Thymus (tissue), 11 donors: ENCODE measurements at regions not wholly inside any gene's neighbourhood (a gene's known extent, or its start where the extent isn't known, plus 50 kb on each side); places are given as distances from the start of the nearest gene placed in this dataset.

Experiments
- DNase-seq, 9 donors: peaks; one replicate each; pipeline ENCODE4 v3.0.0-alpha.2; 2013; ENCODE audit warnings: low spot score in 9 of 9, low read depth in 6 of 9, missing footprints in 1 of 9
- H3K27ac ChIP-seq, 2 donors: one replicate each; pipeline ENCODE4 v1.5.1; 2013; ENCODE audit warnings: control low read depth in 1 of 2, low read depth in 1 of 2, low read length in 1 of 2, mild to moderate bottlenecking in 1 of 2, moderate library complexity in 1 of 2
- H3K27me3 ChIP-seq, 2 donors: one replicate each; pipeline ENCODE4 v1.5.1; 2013; ENCODE audit warnings: low read length in 1 of 2; ENCODE audit not compliant: control insufficient read depth in 2 of 2, insufficient read depth in 1 of 2
- H3K36me3 ChIP-seq, 2 donors: one replicate each; pipeline ENCODE4 v1.5.1; 2013; ENCODE audit warnings: low read length in 1 of 2, mild to moderate bottlenecking in 1 of 2, moderate library complexity in 1 of 2; ENCODE audit not compliant: control insufficient read depth in 2 of 2, insufficient read depth in 2 of 2
- H3K4me1 ChIP-seq, 2 donors: one replicate each; pipeline ENCODE4 v1.5.1; 2013; ENCODE audit warnings: low read length in 2 of 2; ENCODE audit not compliant: control insufficient read depth in 2 of 2, insufficient read depth in 2 of 2
- H3K4me3 ChIP-seq, 2 donors: one replicate each; pipeline ENCODE4 v1.5.1; 2013; ENCODE audit warnings: low read length in 2 of 2, control low read depth in 1 of 2, mild to moderate bottlenecking in 1 of 2
- H3K9me3 ChIP-seq, 2 donors: one replicate each; pipeline ENCODE4 v1.5.1; 2013; ENCODE audit warnings: low read length in 1 of 2, mild to moderate bottlenecking in 1 of 2; ENCODE audit not compliant: control insufficient read depth in 2 of 2, insufficient read depth in 1 of 2
- WGBS: extraction: QIAGEN DNeasy Blood & Tissue Kit; methylation state at CpG from one replicate; pipeline ENCODE4 v1.1.7; 2013; 5-methylcytosine and 5-hydroxymethylcytosine counted together
- donor health status: healthy.

- H3K27me3 ChIP-seq: peaks cover 0 to 4% of the 10 kb centered on the region in 2 donors
- 92% methylated on average over 4 of the region's 4 CpGs for WGBS
- H3K9me3 ChIP-seq: no peaks in the 10 kb centered on the region
- no peak overlapping the region for H3K4me3 ChIP-seq
- no peak for DNase-seq
- H3K4me1 ChIP-seq: no peaks in the 10 kb centered on the region
- no peaks in the 10 kb centered on the region for H3K36me3 ChIP-seq
- H3K27ac ChIP-seq: no peak overlapping the region
These were observed 174.6 kb downstream of the PTCSC3 start for GRCh38 chr14:36001936-36002335.

GRCh38 chr14:35999294-35999693, 173.2 kb downstream of the BRMS1L start:
- WGBS: 93% methylated on average over 5 of the region's 5 CpGs
- no peak overlapping the region for H3K27ac ChIP-seq
- no peaks in the 10 kb centered on the region for H3K4me1 ChIP-seq
- no peaks in the 10 kb centered on the region for H3K9me3 ChIP-seq
- no peak for DNase-seq
- H3K36me3 ChIP-seq: no peaks in the 10 kb centered on the region
- H3K27me3 ChIP-seq: peaks cover 0 to 4% of the 10 kb centered on the region in 2 donors
- H3K4me3 ChIP-seq: no peak overlapping the region

- no peaks in the 10 kb centered on the region for H3K9me3 ChIP-seq
- H3K27ac ChIP-seq: no peak overlapping the region
- 93% methylated on average over 12 of the region's 12 CpGs for WGBS
- no peak for DNase-seq
- H3K4me3 ChIP-seq: no peak overlapping the region
- no peaks in the 10 kb centered on the region for H3K4me1 ChIP-seq
- H3K36me3 ChIP-seq: no peaks in the 10 kb centered on the region
- peaks cover 0 to 4% of the 10 kb centered on the region in 2 donors for H3K27me3 ChIP-seq
These were observed 172.2 kb downstream of the BRMS1L start for GRCh38 chr14:35998303-35998702.

- DNase-seq: no peak
- Histone ChIP-seq H3K27me3 (peaks cover 0 to 4% of the 10 kb centered on the region in 2 donors), H3K27ac (no peak overlapping the region), H3K4me1 (no peaks in the 10 kb centered on the region), H3K36me3 (no peaks in the 10 kb centered on the region), H3K4me3 (no peak overlapping the region), H3K9me3 (no peaks in the 10 kb centered on the region)
- 99% methylated on average over 3 of the region's 3 CpGs for WGBS
These were observed 167.5 kb downstream of the BRMS1L start for GRCh38 chr14:35993684-35993960.

- WGBS: 94% methylated on average over 5 of the region's 5 CpGs
- no peak for DNase-seq
These were observed 166.9 kb downstream of the BRMS1L start for GRCh38 chr14:35992816-35993683.

GRCh38 chr14:35991356-35991755, 165.2 kb downstream of the BRMS1L start:
- Histone ChIP-seq H3K9me3 (no peaks in the 10 kb centered on the region), H3K4me1 (peaks cover 0 to 3% of the 10 kb centered on the region in 2 donors), H3K27ac (no peak overlapping the region), H3K36me3 (no peaks in the 10 kb centered on the region), H3K4me3 (no peak overlapping the region), H3K27me3 (no peaks in the 10 kb centered on the region)
- no peak for DNase-seq

More at GRCh38 chr14:35992816-35993683, 166.9 kb downstream of the BRMS1L start:
- H3K9me3 ChIP-seq: no peaks in the 10 kb centered on the region
- no peak overlapping the region for H3K4me3 ChIP-seq
- no peak overlapping the region for H3K27ac ChIP-seq
- no peaks in the 10 kb centered on the region for H3K4me1 ChIP-seq
- no peaks in the 10 kb centered on the region for H3K27me3 ChIP-seq
- no peaks in the 10 kb centered on the region for H3K36me3 ChIP-seq

GRCh38 chr14:35989736-35990135, 163.6 kb downstream of the BRMS1L start:
- no peak for DNase-seq
- no peak overlapping the region for H3K4me3 ChIP-seq
- no peak overlapping the region for H3K27ac ChIP-seq
- H3K27me3 ChIP-seq: no peaks in the 10 kb centered on the region
- peaks cover 0 to 8% of the 10 kb centered on the region in 2 donors for H3K4me1 ChIP-seq
- H3K36me3 ChIP-seq: no peaks in the 10 kb centered on the region
- WGBS: 96% methylated on average over 4 of the region's 4 CpGs
- H3K9me3 ChIP-seq: no peaks in the 10 kb centered on the region

GRCh38 chr14:35988972-35989690, 163.0 kb downstream of the BRMS1L start:
- H3K4me3 ChIP-seq: no peak overlapping the region
- 95% methylated on average over 12 of the region's 12 CpGs for WGBS
- H3K36me3 ChIP-seq: no peaks in the 10 kb centered on the region
- peaks cover 0 to 8% of the 10 kb centered on the region in 2 donors for H3K4me1 ChIP-seq
- no peak for DNase-seq
- H3K9me3 ChIP-seq: no peaks in the 10 kb centered on the region
- no peak overlapping the region for H3K27ac ChIP-seq
- no peaks in the 10 kb centered on the region for H3K27me3 ChIP-seq

- Histone ChIP-seq H3K36me3 (no peaks in the 10 kb centered on the region), H3K27me3 (no peaks in the 10 kb centered on the region), H3K27ac (no peak overlapping the region), H3K4me3 (no peak overlapping the region), H3K9me3 (no peaks in the 10 kb centered on the region), H3K4me1 (peaks cover 0 to 8% of the 10 kb centered on the region in 2 donors)
- DNase-seq: no peak
- WGBS: 97% methylated on average over 7 of the region's 7 CpGs
These were observed 162.4 kb downstream of the BRMS1L start for GRCh38 chr14:35988550-35988949.
